GM18868 (cell line): ENCODE measurements at regions not wholly inside any gene's neighbourhood (a gene's known extent, or its start where the extent isn't known, plus 50 kb on each side); places are given as distances from the start of the nearest gene placed in this dataset.
A peak's percentile ranks its signal among the peaks of the same experiment; 100 is the strongest.

ENCODE experiments used
- ATAC-seq: cut with Tn5 transposase; IDR thresholded peaks from one replicate; pipeline ENCODE4 v1.9.1; 2021; ENCODE audit warnings: mild to moderate bottlenecking, moderate library complexity; ENCODE audit not compliant: unreplicated experiment

DNA sequence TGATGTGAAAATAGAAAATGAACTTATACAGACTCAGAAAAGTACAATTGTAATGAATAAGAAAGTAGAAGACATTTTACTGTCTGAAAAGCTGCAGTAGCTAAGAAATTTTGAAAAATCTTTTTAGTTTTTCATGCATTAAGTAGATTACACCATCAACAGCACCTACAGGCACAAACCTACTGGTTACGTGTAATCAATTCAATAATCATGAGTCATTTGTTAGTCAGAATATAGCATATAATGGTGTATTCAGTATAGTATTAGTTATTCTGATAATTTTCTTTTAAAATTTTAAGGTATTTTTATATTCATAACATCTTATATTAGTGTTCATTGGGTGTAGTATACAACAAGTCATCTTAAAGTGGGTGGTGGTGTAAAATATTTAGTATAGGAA, 550.5 kb upstream of the GBE1 start:
- no peak for ATAC-seq

DNA sequence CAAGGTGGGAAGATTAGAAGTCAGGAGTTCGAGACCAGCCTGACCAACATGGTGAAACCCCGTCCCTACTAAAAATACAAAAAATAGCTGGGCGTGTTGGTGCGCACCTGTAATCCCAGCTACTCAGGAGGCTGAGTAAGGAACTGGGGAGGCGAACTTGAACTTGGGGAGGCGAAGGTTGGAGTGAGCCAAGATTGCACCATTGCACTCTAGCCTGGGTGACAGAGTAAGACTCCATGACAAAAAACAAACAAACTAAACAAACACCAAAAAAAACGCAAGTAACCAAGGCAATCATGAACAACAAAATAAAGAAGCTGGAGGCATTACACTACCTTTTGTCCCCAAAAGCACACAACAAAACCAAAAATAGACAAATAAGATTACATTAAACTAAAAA, 547.3 kb upstream of the GBE1 start:
- no peak for ATAC-seq

DNA sequence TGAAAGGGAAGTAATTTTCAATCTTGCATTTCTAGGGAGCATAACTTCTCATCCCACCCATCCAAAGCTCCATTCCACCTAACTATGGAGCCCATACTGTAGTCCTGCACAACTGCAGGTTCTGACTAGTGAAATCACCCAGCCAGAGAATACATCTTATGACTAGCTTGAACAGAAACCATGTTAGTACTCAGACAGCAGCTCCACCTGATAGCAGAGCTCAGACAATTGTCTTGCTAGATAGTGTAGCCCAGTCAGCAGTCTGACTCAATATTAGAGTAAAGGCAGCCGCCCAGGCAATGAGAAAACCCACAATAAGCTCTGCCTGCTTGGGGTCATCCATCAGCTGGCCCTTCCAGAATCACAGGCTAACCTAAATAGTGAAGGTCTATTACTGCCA, 544.7 kb upstream of the GBE1 start:
- ATAC-seq: no peak

- ATAC-seq: no peak
These were observed 533.2 kb upstream of the GBE1 start for GRCh38 chr3:82294609-82295008.

- peak; percentile 89 for ATAC-seq
These were observed 532.4 kb upstream of the GBE1 start for GRCh38 chr3:82293867-82294266.

- no peak for ATAC-seq
These were observed 532.0 kb upstream of the GBE1 start for GRCh38 chr3:82293435-82293834.

GRCh38 chr3:82287562-82287961, 526.1 kb upstream of the GBE1 start:
- no peak for ATAC-seq

DNA sequence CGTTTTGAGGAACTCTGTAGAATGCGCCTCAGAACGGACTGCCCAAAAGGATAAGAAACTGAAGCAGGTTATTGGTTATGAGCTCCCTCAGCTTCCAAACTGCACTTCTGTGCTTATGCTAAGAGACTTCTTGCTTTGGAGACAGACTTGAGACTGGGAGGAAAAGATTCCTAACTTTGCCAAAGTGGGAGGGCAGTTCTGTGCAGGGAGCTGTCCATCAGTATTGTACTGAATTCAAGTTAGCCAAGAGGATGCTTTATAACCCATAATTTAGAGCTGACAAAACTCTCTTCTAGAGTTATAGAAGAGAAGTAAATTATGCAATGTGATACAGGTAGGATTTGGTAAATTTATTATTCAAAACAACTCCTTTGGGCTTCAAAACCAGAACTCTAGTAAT, 519.8 kb upstream of the GBE1 start:
- no peak for ATAC-seq

GRCh38 chr3:82276992-82277391, 515.5 kb upstream of the GBE1 start:
- no peak for ATAC-seq

DNA sequence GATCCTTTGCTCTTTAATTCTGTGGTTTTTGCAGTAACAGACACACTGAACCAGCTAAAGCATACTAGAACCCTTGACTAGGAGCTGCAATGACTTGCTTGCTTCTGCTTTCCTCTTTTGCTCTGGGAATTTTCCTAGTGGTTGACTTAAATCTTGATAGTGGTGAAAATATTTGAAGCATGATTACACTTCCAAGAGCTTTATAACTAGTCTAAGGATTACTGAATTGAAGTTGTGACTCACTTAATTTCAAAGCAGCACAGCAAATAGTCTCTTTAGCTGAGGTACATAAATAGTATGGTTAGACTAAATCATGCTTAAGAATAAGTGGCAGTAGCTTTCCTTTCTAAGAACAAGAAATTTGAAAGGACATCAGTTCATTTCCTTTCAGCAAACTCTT, 513.5 kb upstream of the GBE1 start:
- no peak for ATAC-seq

DNA sequence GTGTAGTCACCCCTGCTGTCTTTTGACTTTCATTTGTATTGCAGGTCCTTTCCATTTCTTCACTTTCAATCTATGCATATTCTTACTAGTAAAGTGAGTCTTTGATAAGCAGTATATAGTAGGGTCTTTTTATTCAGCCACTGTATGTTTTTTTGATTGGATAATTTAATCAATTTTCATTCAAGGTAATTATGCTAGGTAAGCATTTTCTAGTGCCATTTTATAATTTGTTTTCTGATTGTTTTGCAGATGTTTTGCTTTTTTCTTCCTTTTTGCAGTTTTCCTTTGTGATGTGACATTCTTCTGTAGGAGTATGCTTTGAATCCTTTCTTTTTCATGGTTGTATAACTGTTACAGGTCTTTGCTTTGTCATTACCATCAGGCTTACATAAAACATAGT, 504.3 kb upstream of the GBE1 start:
- no peak for ATAC-seq

DNA sequence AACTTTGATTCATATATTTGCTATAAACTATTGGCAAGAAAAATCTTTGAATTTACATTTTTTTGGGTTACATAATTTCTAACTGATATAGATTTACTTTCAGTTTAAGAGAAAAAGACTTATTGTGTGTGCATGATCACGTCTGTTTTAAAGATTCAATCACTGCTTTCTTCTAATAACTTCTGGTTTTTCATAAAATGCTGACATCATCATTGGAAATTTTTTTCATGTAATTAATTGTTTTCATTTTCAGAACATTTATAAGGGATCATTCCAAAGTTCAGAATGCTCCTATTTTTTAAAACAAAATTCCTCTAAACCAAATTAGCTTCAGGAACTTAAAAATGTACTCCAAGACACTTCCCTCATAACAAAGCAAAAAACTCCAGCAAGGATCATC, 500.7 kb upstream of the GBE1 start:
- ATAC-seq: no peak

- no peak for ATAC-seq
These were observed 500.2 kb upstream of the GBE1 start for GRCh38 chr3:82261637-82262036.

- no peak for ATAC-seq
These were observed 499.6 kb upstream of the GBE1 start for GRCh38 chr3:82261013-82261412.

DNA sequence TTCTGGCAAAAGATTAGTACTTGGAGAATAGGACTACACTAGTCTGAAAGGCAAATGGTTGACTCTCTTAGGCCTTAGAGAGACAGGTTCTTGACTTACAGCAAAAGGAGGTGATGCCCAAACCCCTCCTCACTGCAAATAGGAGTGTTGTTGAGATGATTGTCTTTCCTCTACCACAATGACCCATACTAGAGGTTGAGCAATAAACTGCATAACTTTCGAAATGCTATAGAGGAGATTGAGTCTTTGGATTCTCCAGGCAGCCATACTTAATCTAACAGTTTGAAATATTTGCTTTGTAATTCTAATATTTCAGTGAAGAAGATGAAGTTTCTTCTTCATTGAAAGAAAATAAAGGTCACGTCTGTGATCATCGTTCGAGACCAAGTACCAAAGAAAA, 498.5 kb upstream of the GBE1 start:
- no peak for ATAC-seq

DNA sequence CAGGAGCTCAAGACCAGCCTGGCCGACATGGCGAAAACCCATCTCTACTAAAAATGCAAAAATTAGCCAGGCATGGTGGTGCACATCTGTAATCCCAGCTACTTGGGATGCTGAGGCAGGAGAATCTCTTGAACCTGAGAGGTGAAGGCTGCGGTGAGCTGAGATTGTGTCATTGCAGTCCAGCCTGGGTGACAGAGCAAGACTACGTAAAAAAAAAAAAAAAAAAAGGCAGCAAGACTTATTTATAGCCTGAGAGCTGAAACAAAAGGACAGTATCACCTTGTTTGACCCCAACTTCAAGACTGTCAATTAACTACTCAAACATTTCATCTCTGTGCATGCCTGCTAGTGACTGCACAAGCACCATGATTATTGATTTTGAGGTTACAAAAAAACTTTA, 478.9 kb upstream of the GBE1 start:
- ATAC-seq: no peak

DNA sequence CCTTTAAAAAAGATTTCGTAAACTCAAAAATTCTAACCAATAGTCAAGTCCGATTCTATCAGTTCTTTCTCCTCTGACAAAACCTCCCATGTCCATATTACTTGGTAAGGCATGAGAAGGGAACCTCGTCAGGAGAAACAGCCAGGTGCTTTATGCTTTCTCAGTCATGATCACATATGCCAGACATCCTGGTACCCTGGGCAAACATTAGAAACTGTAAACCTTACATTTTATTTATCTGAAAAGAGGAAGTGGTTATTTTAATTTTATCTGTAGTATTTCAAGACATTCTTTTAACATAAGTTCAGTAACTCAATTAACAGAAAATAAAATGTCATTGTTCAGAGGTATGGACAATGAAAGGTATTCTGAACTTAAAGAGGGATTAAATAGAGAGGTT, 474.8 kb upstream of the GBE1 start:
- ATAC-seq: no peak

DNA sequence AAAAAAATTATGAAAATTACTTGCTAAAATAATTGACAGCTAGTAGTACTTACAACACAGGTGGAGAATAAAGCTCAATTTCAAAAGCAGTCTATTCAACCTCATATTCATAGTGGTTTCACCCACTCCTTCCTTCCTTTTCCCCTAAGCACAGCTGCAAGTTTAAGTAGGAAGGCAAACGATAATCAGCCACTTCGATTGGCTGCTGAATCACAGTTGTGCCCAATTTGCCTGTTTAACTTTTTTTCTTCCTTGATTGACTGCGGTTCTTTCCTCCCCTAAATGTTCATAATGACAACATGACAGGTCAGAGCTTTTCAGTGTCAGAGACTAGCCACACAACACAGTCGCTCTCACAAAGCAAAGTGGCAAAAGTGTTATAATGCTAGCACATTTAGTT, 468.0 kb upstream of the GBE1 start:
- ATAC-seq: peak; percentile 79

DNA sequence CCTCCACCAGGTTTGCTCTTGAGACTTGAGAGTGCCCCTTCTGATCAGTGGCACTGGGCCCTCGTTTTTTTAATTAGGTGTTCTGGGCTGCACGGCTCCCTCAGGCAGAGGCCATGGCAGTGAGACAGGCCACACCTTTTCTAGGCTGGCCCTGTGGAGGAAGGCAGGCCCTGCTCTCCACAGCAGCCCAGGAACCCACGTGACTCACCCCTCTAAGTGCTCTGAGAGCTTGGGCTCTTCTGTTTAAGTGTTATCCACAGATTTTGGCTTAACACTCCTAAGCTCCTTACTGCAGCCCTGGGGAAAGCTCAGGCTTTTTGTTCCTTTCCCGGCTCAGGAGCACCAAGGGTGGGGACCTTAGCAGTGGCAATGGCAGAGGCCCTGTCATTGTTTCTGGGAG, 463.2 kb upstream of the GBE1 start:
- ATAC-seq: no peak

- ATAC-seq: no peak
These were observed 461.0 kb upstream of the GBE1 start for GRCh38 chr3:82222401-82222800.

- no peak for ATAC-seq
These were observed 456.1 kb upstream of the GBE1 start for GRCh38 chr3:82217571-82217970.

GRCh38 chr3:82208002-82208710, 446.7 kb upstream of the GBE1 start:
- no peak for ATAC-seq

DNA sequence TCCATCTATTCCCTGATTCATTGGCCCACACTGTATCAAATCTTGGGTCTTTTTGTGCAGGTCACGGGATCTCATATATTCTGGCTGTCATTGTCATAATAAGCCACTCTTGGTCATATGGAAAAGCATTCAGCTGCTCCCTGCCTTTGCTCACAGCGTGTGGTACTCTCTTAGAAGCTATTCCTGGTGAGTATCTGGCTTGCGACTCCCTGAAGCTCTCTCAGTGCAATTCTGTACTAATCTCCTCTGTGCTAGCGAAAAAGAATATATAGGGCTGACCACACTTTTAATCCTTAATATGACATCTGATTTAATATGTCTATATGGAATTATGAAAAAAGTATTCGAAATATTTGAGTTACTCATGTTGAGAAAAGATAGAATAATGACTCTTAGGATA, 440.8 kb upstream of the GBE1 start:
- no peak for ATAC-seq
